ENCODE measurements at regions not wholly inside any gene's neighbourhood (a gene's known extent, or its start where the extent isn't known, plus 50 kb on each side); places are given as distances from the start of the nearest gene placed in this dataset.

GRCh38 chr3:40969341-40969740 lies 230.0 kb upstream of the CTNNB1 start:
- Mint-ChIP-seq H3K36me3 (ENCODE audit: low read depth) (peaks cover 9% of the 10 kb centered on the region), H3K4me3 (no peak overlapping the region), H3K27me3 (peaks cover 30% of the 10 kb centered on the region), H3K4me1 (peaks cover 8% of the 10 kb centered on the region), H3K27ac (no peak overlapping the region)
- no peaks in the 10 kb centered on the region for H3K9me3 ChIP-seq (ENCODE audit: control insufficient read depth, low read length, poor library complexity, severe bottlenecking)
- DNase-seq, result no peak
- no peak for ATAC-seq

GRCh38 chr3:40969756-40970466 lies 229.4 kb upstream of the CTNNB1 start:
- DNase-seq (no peak), ATAC-seq (no peak)
- no peaks in the 10 kb centered on the region for H3K9me3 ChIP-seq (ENCODE audit: control insufficient read depth, low read length, poor library complexity, severe bottlenecking)
- peaks cover 9% of the 10 kb centered on the region for H3K36me3 Mint-ChIP-seq (ENCODE audit: low read depth)
- peaks cover 30% of the 10 kb centered on the region for H3K27me3 Mint-ChIP-seq
- no peak overlapping the region for H3K4me3 Mint-ChIP-seq
- H3K27ac Mint-ChIP-seq, result no peak overlapping the region
- H3K4me1 Mint-ChIP-seq, result peaks cover 8% of the 10 kb centered on the region

GRCh38 chr3:40971191-40972168 lies 227.8 kb upstream of the CTNNB1 start:
- H3K4me1 Mint-ChIP-seq, result peaks cover 8% of the 10 kb centered on the region
- no peak for DNase-seq
- peaks cover 6% of the 10 kb centered on the region for H3K36me3 Mint-ChIP-seq (ENCODE audit: low read depth)
- no peaks in the 10 kb centered on the region for H3K9me3 ChIP-seq (ENCODE audit: control insufficient read depth, low read length, poor library complexity, severe bottlenecking)
- ATAC-seq, result peak; percentile 79
- H3K27ac Mint-ChIP-seq, result peak overlapping the region; percentile 32
- peaks cover 24% of the 10 kb centered on the region for H3K27me3 Mint-ChIP-seq
- H3K4me3 Mint-ChIP-seq, result no peak overlapping the region

GRCh38 chr3:40972350-40972749 lies 227.0 kb upstream of the CTNNB1 start:
- no peak for ATAC-seq

GRCh38 chr3:40973141-40973540 lies 226.2 kb upstream of the CTNNB1 start:
- Mint-ChIP-seq H3K4me3 (no peak overlapping the region), H3K27me3 (peaks cover 32% of the 10 kb centered on the region), H3K4me1 (peaks cover 8% of the 10 kb centered on the region), H3K27ac (no peak overlapping the region), H3K36me3 (ENCODE audit: low read depth) (peaks cover 4% of the 10 kb centered on the region)
- ATAC-seq, result no peak
- no peak for DNase-seq
- H3K9me3 ChIP-seq (ENCODE audit: control insufficient read depth, low read length, poor library complexity, severe bottlenecking), result no peaks in the 10 kb centered on the region

More at GRCh38 chr3:40972350-40972749, 227.0 kb upstream of the CTNNB1 start:
- Mint-ChIP-seq H3K4me1 (peaks cover 8% of the 10 kb centered on the region), H3K27ac (no peak overlapping the region), H3K36me3 (ENCODE audit: low read depth) (peaks cover 6% of the 10 kb centered on the region), H3K27me3 (peaks cover 30% of the 10 kb centered on the region), H3K4me3 (no peak overlapping the region)
- no peak for DNase-seq
- no peaks in the 10 kb centered on the region for H3K9me3 ChIP-seq (ENCODE audit: control insufficient read depth, low read length, poor library complexity, severe bottlenecking)

- Mint-ChIP-seq H3K27me3 (peaks cover 41% of the 10 kb centered on the region), H3K4me3 (no peak overlapping the region), H3K36me3 (ENCODE audit: low read depth) (peaks cover 4% of the 10 kb centered on the region), H3K27ac (no peak overlapping the region), H3K4me1 (peaks cover 14% of the 10 kb centered on the region)
- DNase-seq (no peak), ATAC-seq (no peak)
- H3K9me3 ChIP-seq (ENCODE audit: control insufficient read depth, low read length, poor library complexity, severe bottlenecking), result no peaks in the 10 kb centered on the region
Observed at GRCh38 chr3:40975711-40976121, 223.6 kb upstream of the CTNNB1 start.

GRCh38 chr3:40976241-40976640 lies 223.1 kb upstream of the CTNNB1 start:
- Mint-ChIP-seq H3K27me3 (peaks cover 41% of the 10 kb centered on the region), H3K27ac (no peak overlapping the region), H3K4me3 (no peak overlapping the region), H3K4me1 (peaks cover 15% of the 10 kb centered on the region), H3K36me3 (ENCODE audit: low read depth) (peaks cover 4% of the 10 kb centered on the region)
- H3K9me3 ChIP-seq (ENCODE audit: control insufficient read depth, low read length, poor library complexity, severe bottlenecking), result no peaks in the 10 kb centered on the region
- DNase-seq (no peak), ATAC-seq (no peak)

- Mint-ChIP-seq H3K4me1 (peaks cover 7% of the 10 kb centered on the region), H3K36me3 (ENCODE audit: low read depth) (peaks cover 4% of the 10 kb centered on the region), H3K4me3 (no peak overlapping the region), H3K27ac (no peak overlapping the region), H3K27me3 (peaks cover 46% of the 10 kb centered on the region)
- ATAC-seq (no peak), DNase-seq (no peak)
- H3K9me3 ChIP-seq (ENCODE audit: control insufficient read depth, low read length, poor library complexity, severe bottlenecking), result no peaks in the 10 kb centered on the region
Observed at GRCh38 chr3:40978442-40978841, 220.9 kb upstream of the CTNNB1 start.

GRCh38 chr3:40979962-40980361 lies 219.3 kb upstream of the CTNNB1 start:
- DNase-seq (no peak), ATAC-seq (no peak)
- peaks cover 7% of the 10 kb centered on the region for H3K4me1 Mint-ChIP-seq
- peaks cover 58% of the 10 kb centered on the region for H3K27me3 Mint-ChIP-seq
- no peak overlapping the region for H3K4me3 Mint-ChIP-seq
- H3K9me3 ChIP-seq (ENCODE audit: control insufficient read depth, low read length, poor library complexity, severe bottlenecking), result no peaks in the 10 kb centered on the region
- no peak overlapping the region for H3K27ac Mint-ChIP-seq
- H3K36me3 Mint-ChIP-seq (ENCODE audit: low read depth), result no peaks in the 10 kb centered on the region

GRCh38 chr3:40980467-40980866 lies 218.8 kb upstream of the CTNNB1 start:
- Mint-ChIP-seq H3K27ac (no peak overlapping the region), H3K36me3 (ENCODE audit: low read depth) (no peaks in the 10 kb centered on the region), H3K4me1 (peaks cover 7% of the 10 kb centered on the region), H3K4me3 (no peak overlapping the region), H3K27me3 (peaks cover 63% of the 10 kb centered on the region)
- DNase-seq, result no peak
- no peaks in the 10 kb centered on the region for H3K9me3 ChIP-seq (ENCODE audit: control insufficient read depth, low read length, poor library complexity, severe bottlenecking)
- ATAC-seq, result peak; percentile 46

GRCh38 chr3:40985195-40985594 lies 214.1 kb upstream of the CTNNB1 start:
- DNase-seq, result no peak
- H3K4me1 Mint-ChIP-seq, result peaks cover 7% of the 10 kb centered on the region
- no peaks in the 10 kb centered on the region for H3K36me3 Mint-ChIP-seq (ENCODE audit: low read depth)
- no peak overlapping the region for H3K27ac Mint-ChIP-seq
- peaks cover 36% of the 10 kb centered on the region for H3K27me3 Mint-ChIP-seq
- H3K9me3 ChIP-seq (ENCODE audit: control insufficient read depth, low read length, poor library complexity, severe bottlenecking), result no peaks in the 10 kb centered on the region
- no peak for ATAC-seq
- no peak overlapping the region for H3K4me3 Mint-ChIP-seq

- H3K27ac Mint-ChIP-seq, result no peak overlapping the region
- peaks cover 25% of the 10 kb centered on the region for H3K27me3 Mint-ChIP-seq
- ATAC-seq (no peak), DNase-seq (no peak)
- H3K4me3 Mint-ChIP-seq, result no peak overlapping the region
- no peaks in the 10 kb centered on the region for H3K9me3 ChIP-seq (ENCODE audit: control insufficient read depth, low read length, poor library complexity, severe bottlenecking)
- H3K4me1 Mint-ChIP-seq, result no peaks in the 10 kb centered on the region
- H3K36me3 Mint-ChIP-seq (ENCODE audit: low read depth), result no peaks in the 10 kb centered on the region
Observed at GRCh38 chr3:40988468-40988867, 210.8 kb upstream of the CTNNB1 start.

Data from T-helper 17 cell (primary cell).